ENCODE measurements at regions not wholly inside any gene's neighbourhood (a gene's known extent, or its start where the extent isn't known, plus 50 kb on each side); places are given as distances from the start of the nearest gene placed in this dataset.

- no peaks in the 10 kb centered on the region for H3K36me3 ChIP-seq (replicated peaks in 1 of 2)
- no peaks in the 10 kb centered on the region for H3K27me3 ChIP-seq
- TF ChIP-seq, protein P1, sequence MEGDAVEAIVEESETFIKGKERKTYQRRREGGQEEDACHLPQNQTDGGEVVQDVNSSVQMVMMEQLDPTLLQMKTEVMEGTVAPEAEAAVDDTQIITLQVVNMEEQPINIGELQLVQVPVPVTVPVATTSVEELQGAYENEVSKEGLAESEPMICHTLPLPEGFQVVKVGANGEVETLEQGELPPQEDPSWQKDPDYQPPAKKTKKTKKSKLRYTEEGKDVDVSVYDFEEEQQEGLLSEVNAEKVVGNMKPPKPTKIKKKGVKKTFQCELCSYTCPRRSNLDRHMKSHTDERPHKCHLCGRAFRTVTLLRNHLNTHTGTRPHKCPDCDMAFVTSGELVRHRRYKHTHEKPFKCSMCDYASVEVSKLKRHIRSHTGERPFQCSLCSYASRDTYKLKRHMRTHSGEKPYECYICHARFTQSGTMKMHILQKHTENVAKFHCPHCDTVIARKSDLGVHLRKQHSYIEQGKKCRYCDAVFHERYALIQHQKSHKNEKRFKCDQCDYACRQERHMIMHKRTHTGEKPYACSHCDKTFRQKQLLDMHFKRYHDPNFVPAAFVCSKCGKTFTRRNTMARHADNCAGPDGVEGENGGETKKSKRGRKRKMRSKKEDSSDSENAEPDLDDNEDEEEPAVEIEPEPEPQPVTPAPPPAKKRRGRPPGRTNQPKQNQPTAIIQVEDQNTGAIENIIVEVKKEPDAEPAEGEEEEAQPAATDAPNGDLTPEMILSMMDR (IDR thresholded peaks at IDR 0.05): no peak
- no peak for TF ChIP-seq POLR2A (IDR thresholded peaks at IDR 0.05)
- no peaks in the 10 kb centered on the region for H3K9me3 ChIP-seq (replicated peaks in 1 of 3)
- H3K4me3 ChIP-seq: no peak overlapping the region
- H3K4me1 ChIP-seq (replicated peaks in 1 of 2): no peaks in the 10 kb centered on the region
- DNase-seq: no peak
- intact Hi-C loops (cut with DNase I): no loop called here
- no peak overlapping the region for H3K27ac ChIP-seq
Observed at GRCh38 chr4:137425281-137425680, 107.0 kb downstream of the PCDH18 start.

GRCh38 chr4:137422666-137423065 is 109.6 kb downstream of the PCDH18 start:
- Histone ChIP-seq H3K4me1 (replicated peaks in 1 of 2) (no peaks in the 10 kb centered on the region), H3K36me3 (replicated peaks in 1 of 2) (no peaks in the 10 kb centered on the region), H3K27ac (no peak overlapping the region), H3K9me3 (replicated peaks in 1 of 3) (no peaks in the 10 kb centered on the region), H3K27me3 (no peaks in the 10 kb centered on the region), H3K4me3 (no peak overlapping the region)
- intact Hi-C loops (cut with DNase I): no loop called here
- WGBS, 4 donors: 87 to 96% (median 90%) methylated on average over 2 of the region's 2 CpGs
- no peak for DNase-seq
- TF ChIP-seq, protein P1 (IDR thresholded peaks at IDR 0.05): no peak
- no peak for TF ChIP-seq POLR2A (IDR thresholded peaks at IDR 0.05)

DNA sequence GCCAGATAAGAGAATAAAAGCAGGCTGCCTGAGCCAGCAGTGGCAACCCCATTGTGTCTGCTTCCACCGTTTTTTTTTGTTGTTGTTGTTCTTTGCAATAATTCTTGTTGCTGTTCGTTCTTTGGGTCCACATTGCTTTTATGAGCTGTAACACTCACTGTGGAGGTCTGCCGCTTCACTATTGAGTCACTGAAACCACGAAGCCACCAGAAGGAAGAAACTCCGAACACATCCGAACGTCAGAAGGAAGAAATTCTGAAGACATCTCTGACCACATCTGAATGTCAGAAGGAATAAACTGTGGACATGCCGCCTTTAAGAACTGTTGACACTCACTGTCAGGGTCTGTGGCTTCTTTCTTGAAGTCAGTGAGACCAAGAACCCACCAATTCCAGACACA is 110.5 kb downstream of the PCDH18 start:
- no peak for TF ChIP-seq POLR2A (IDR thresholded peaks at IDR 0.05)
- TF ChIP-seq, protein P1 (IDR thresholded peaks at IDR 0.05): no peak
- H3K4me1 ChIP-seq (replicated peaks in 1 of 2): no peaks in the 10 kb centered on the region
- WGBS, 4 donors: 72 to 84% (median 80%) methylated on average over 8 of the region's 8 CpGs
- no peak for DNase-seq
- H3K27ac ChIP-seq: no peak overlapping the region
- H3K36me3 ChIP-seq (replicated peaks in 1 of 2): no peaks in the 10 kb centered on the region
- intact Hi-C loops (cut with DNase I): no loop called here
- no peak overlapping the region for H3K4me3 ChIP-seq
- H3K9me3 ChIP-seq (replicated peaks in 1 of 3): no peaks in the 10 kb centered on the region
- no peaks in the 10 kb centered on the region for H3K27me3 ChIP-seq

GRCh38 chr4:137420901-137421396 is 111.3 kb downstream of the PCDH18 start:
- Histone ChIP-seq H3K4me1 (replicated peaks in 1 of 2) (no peaks in the 10 kb centered on the region), H3K4me3 (no peak overlapping the region), H3K9me3 (replicated peaks in 1 of 3) (no peaks in the 10 kb centered on the region), H3K27me3 (no peaks in the 10 kb centered on the region), H3K27ac (no peak overlapping the region), H3K36me3 (replicated peaks in 1 of 2) (no peaks in the 10 kb centered on the region)
- intact Hi-C loops (cut with DNase I): no loop called here
- DNase-seq: no peak
- TF ChIP-seq, protein P1 (IDR thresholded peaks at IDR 0.05): no peak
- no peak for TF ChIP-seq POLR2A (IDR thresholded peaks at IDR 0.05)
- 92 to 97% (median 94%) methylated on average over 14 to 43 of the region's 43 CpGs for WGBS, 4 donors
